OCI-LY3 (cell line): ENCODE measurements at regions not wholly inside any gene's neighbourhood (a gene's known extent, or its start where the extent isn't known, plus 50 kb on each side); places are given as distances from the start of the nearest gene placed in this dataset.

ENCODE experiments used
- H2AFZ ChIP-seq: fragments of 200-600, 300-600 bp; shearing (Covaris generic); 2 replicates; pipeline ENCODE4 v1.6.0; 2014; ENCODE audit warnings: antibody characterized with exemption, low read depth, low read length
- H3K27ac ChIP-seq: fragments of 200-600, 300-600 bp; sonication (generic); 2 replicates; pipeline ENCODE4 v1.5.1; 2014; ENCODE audit warnings: mild to moderate bottlenecking, low read length, moderate library complexity, mixed read lengths
- H3K27me3 ChIP-seq: fragments of 200-600, 300-600 bp; sonication (generic); 2 replicates; pipeline ENCODE4 v1.6.1; 2014; ENCODE audit warnings: low read depth, low read length, mixed read lengths
- H3K36me3 ChIP-seq: fragments of 200-600, 300-600 bp; sonication (generic); replicated peaks from 2 replicates; pipeline ENCODE3; 2014; ENCODE audit warnings: low read depth, low read length, mixed read lengths
- H3K4me1 ChIP-seq: fragments of 300-600, 200-600 bp; sonication (generic); 2 replicates; pipeline ENCODE4 v1.6.1; 2014; ENCODE audit warnings: low read length, mixed read lengths
- H3K4me2 ChIP-seq: fragments of 200-600, 300-600 bp; sonication (generic); 2 replicates; pipeline ENCODE4 v1.6.1; 2014; ENCODE audit warnings: low read length, mixed read lengths
- H3K4me3 ChIP-seq: fragments of 300-600, 200-600 bp; sonication (generic); 2 replicates; pipeline ENCODE4 v1.5.1; 2014; ENCODE audit warnings: antibody characterized with exemption, mild to moderate bottlenecking, low read length, moderate library complexity
- H3K79me2 ChIP-seq: fragments of 300-600, 200-600 bp; shearing (Covaris generic); 2 replicates; pipeline ENCODE4 v1.6.1; 2014; ENCODE audit warnings: mild to moderate bottlenecking, low read length, mixed read lengths
- H3K9ac ChIP-seq: fragments of 300-600, 200-600 bp; shearing (Covaris generic); 2 replicates; pipeline ENCODE4 v1.6.0; 2014; ENCODE audit warnings: mild to moderate bottlenecking, low read length, moderate library complexity
- H3K9me3 ChIP-seq: fragments of 200-600, 300-600 bp; shearing (Covaris generic); 2 replicates; pipeline ENCODE4 v1.6.1; 2014; ENCODE audit warnings: low read length, mixed read lengths; ENCODE audit not compliant: insufficient read depth
- H4K20me1 ChIP-seq: fragments of 200-600, 300-600 bp; sonication (generic); 2 replicates; pipeline ENCODE4 v1.6.1; 2016; ENCODE audit warnings: low read length, mixed read lengths; ENCODE audit not compliant: insufficient read depth
- EZH2phosphoT487 ChIP-seq: fragments of 200-600 bp; shearing (Covaris generic); IDR thresholded peaks from 2 replicates; pipeline ENCODE4 v1.6.1; 2018; ENCODE audit warnings: antibody characterized with exemption, mixed run types, low read depth
- TF ChIP-seq, protein P1 (sequence below): fragments of 200-600, 300-600 bp; sonication (generic); IDR thresholded peaks from 2 replicates; pipeline ENCODE4 v1.5.1; 2014; ENCODE audit warnings: antibody characterized with exemption, low read length, low read depth

DNA sequence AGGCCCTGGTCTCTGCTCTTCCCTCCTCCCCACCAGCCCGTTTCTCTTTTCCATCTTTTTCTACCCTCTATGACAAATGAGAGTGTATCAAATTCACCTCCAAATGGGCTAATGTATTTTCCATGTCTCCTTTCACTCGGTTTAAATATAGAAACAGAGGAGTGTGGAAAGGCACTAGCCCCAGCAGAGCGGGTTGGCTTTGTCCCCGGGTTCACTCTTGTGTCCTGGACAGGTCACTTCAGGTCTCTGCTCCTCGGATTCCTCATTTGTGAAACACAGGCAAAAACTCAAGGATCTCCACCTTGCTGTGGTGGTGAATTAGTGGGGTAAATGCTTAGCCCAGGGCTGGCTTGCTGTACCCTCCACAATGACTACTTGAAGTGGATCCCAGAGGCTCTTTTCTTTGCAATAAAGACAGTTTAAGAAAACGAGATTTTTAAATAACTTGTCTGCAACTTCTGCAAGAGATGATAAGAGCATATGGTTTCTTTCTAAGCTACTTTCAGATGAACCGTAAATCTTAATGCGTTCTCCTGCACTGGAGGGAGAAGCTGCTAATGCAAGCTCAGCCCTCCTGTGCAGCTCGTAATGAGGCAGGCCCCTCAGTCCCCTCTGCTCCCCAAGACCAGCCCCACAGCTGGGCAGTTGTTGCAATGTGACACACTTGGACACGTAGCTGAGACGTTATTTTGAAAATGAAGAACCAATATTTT, 292.9 kb downstream of the THBS2 start:
- H3K36me3 ChIP-seq = no peaks in the 10 kb centered on the region
- H3K9ac ChIP-seq = no peak overlapping the region
- no peak overlapping the region for H2AFZ ChIP-seq
- H3K9me3 ChIP-seq = no peaks in the 10 kb centered on the region
- H3K27ac ChIP-seq = no peak overlapping the region
- H4K20me1 ChIP-seq = no peaks in the 10 kb centered on the region
- no peak overlapping the region for H3K4me2 ChIP-seq
- H3K4me1 ChIP-seq = peaks cover 3% of the 10 kb centered on the region; the same call in 1 of the 2 replicates
- H3K27me3 ChIP-seq = no peaks in the 10 kb centered on the region
- no peaks in the 10 kb centered on the region for H3K79me2 ChIP-seq
- H3K4me3 ChIP-seq = no peak overlapping the region
- no peak for TF ChIP-seq EZH2phosphoT487
- TF ChIP-seq, protein P1, sequence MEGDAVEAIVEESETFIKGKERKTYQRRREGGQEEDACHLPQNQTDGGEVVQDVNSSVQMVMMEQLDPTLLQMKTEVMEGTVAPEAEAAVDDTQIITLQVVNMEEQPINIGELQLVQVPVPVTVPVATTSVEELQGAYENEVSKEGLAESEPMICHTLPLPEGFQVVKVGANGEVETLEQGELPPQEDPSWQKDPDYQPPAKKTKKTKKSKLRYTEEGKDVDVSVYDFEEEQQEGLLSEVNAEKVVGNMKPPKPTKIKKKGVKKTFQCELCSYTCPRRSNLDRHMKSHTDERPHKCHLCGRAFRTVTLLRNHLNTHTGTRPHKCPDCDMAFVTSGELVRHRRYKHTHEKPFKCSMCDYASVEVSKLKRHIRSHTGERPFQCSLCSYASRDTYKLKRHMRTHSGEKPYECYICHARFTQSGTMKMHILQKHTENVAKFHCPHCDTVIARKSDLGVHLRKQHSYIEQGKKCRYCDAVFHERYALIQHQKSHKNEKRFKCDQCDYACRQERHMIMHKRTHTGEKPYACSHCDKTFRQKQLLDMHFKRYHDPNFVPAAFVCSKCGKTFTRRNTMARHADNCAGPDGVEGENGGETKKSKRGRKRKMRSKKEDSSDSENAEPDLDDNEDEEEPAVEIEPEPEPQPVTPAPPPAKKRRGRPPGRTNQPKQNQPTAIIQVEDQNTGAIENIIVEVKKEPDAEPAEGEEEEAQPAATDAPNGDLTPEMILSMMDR = no peak

DNA sequence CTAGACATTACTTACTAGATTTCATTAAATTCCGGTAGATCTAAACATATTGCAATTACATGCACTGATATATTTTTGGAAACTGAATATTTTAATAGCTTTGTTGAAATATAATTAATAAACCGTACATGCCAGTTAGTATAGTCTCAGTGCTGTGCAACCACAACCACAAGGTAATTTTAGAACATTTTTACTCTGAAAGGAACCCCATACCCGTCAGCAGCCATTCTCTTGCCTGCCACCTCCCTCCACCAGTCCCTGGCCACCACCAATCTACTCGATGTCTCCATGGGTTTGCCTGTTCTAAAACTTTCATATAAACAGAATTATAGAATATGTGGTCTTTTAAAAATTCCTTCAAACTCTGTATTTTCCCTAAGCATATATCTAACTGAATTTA, 293.9 kb downstream of the THBS2 start:
- Histone ChIP-seq H3K79me2 (no peaks in the 10 kb centered on the region), H3K36me3 (no peaks in the 10 kb centered on the region), H3K4me2 (no peak overlapping the region), H3K27ac (no peak overlapping the region), H4K20me1 (no peaks in the 10 kb centered on the region), H2AFZ (no peak overlapping the region), H3K9ac (no peak overlapping the region), H3K4me3 (no peak overlapping the region), H3K27me3 (no peaks in the 10 kb centered on the region), H3K9me3 (no peaks in the 10 kb centered on the region), H3K4me1 (peaks cover 3% of the 10 kb centered on the region; the same call in 1 of the 2 replicates)
- no peak for TF ChIP-seq EZH2phosphoT487
- TF ChIP-seq, protein P1 = no peak

DNA sequence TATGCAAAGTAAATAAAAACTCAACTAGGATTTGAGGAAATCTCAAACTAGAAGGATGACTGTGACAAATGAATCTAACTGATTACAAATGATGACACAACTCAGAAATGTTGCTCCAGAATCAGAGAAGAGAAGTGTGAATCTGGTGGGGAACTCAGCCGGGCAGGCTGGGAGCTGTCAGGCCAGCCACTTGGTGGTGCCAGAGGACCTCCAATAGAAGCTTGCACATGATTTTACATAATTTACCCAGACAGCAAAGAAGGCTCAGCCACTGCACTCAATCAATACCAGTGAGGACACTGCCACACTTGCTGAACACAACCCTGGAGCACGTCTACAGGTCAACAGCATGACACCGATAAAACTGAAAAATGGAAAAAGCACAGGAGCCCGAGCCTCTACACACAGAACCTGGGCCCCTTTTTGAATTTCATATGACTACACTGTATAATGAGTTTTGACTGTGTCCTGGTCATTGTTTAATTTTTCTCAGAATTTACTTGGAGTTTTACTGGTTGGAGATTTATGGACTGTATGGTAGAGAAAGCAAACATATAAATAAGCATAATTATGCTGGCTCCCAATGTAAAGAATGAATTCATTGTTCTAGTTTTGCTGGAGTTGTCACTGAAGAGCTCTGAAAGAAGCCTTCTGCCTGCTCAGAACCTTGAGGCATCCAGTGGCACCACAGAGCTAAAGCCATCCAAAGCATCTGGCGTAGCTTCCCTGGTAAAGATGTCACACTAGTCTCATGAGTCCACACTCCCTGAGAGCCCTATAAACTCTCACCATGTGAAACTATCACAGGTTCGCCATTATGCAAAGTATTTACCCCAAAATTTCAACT, 296.5 kb downstream of the THBS2 start:
- Histone ChIP-seq H3K27ac (no peak overlapping the region), H3K9ac (no peak overlapping the region), H3K4me2 (no peak overlapping the region), H3K27me3 (no peaks in the 10 kb centered on the region), H2AFZ (peak overlapping the region; percentile 72; the same call in 1 of the 2 replicates), H4K20me1 (no peaks in the 10 kb centered on the region), H3K9me3 (no peaks in the 10 kb centered on the region), H3K4me1 (peaks cover 3% of the 10 kb centered on the region; the same call in 1 of the 2 replicates), H3K79me2 (no peaks in the 10 kb centered on the region), H3K4me3 (no peak overlapping the region), H3K36me3 (no peaks in the 10 kb centered on the region)
- TF ChIP-seq EZH2phosphoT487 = no peak
- TF ChIP-seq, protein P1 = peak; percentile 71
